ENCODE measurements at regions not wholly inside any gene's neighbourhood (a gene's known extent, or its start where the extent isn't known, plus 50 kb on each side); places are given as distances from the start of the nearest gene placed in this dataset.

DNA sequence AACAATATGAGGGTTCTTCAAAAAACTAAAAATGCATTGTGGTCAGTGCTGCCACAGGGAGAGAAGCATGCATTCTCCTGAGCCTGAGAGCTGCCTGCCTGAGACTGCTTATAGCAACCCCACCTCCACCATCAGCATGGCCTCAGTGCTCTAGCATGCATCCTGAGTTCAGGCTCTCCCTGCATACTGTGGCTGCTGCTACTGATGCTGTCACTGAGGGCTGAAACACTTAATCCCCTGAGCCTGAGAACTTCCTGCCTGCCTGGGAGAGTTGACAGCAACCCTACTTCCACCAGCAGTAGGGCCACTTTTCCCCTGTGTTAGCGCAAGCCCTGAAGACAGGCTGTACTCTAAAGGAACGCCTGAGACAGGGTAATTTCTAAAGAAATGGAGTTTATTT is 206.0 kb downstream of the FBXO4 start (continued):
- TF ChIP-seq, protein P1, sequence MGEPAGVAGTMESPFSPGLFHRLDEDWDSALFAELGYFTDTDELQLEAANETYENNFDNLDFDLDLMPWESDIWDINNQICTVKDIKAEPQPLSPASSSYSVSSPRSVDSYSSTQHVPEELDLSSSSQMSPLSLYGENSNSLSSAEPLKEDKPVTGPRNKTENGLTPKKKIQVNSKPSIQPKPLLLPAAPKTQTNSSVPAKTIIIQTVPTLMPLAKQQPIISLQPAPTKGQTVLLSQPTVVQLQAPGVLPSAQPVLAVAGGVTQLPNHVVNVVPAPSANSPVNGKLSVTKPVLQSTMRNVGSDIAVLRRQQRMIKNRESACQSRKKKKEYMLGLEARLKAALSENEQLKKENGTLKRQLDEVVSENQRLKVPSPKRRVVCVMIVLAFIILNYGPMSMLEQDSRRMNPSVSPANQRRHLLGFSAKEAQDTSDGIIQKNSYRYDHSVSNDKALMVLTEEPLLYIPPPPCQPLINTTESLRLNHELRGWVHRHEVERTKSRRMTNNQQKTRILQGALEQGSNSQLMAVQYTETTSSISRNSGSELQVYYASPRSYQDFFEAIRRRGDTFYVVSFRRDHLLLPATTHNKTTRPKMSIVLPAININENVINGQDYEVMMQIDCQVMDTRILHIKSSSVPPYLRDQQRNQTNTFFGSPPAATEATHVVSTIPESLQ (CRISPR knock-in tag; IDR thresholded peaks at IDR 0.05), result no peak
- no peak for TF ChIP-seq ZBTB21 (CRISPR knock-in tag; IDR thresholded peaks at IDR 0.05; ENCODE audit: borderline replicate concordance)
- no peak for TF ChIP-seq HMGXB4 (CRISPR knock-in tag; IDR thresholded peaks at IDR 0.05)
- TF ChIP-seq GRHL2 (CRISPR knock-in tag; IDR thresholded peaks at IDR 0.05; ENCODE audit: insufficient replicate concordance, severe bottlenecking), result no peak
- TF ChIP-seq, protein P2, sequence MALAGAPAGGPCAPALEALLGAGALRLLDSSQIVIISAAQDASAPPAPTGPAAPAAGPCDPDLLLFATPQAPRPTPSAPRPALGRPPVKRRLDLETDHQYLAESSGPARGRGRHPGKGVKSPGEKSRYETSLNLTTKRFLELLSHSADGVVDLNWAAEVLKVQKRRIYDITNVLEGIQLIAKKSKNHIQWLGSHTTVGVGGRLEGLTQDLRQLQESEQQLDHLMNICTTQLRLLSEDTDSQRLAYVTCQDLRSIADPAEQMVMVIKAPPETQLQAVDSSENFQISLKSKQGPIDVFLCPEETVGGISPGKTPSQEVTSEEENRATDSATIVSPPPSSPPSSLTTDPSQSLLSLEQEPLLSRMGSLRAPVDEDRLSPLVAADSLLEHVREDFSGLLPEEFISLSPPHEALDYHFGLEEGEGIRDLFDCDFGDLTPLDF (CRISPR knock-in tag; IDR thresholded peaks at IDR 0.05), result no peak
- no peak for TF ChIP-seq NFE2L1 (CRISPR knock-in tag; IDR thresholded peaks at IDR 0.05)
- TF ChIP-seq FOXJ3 (CRISPR knock-in tag; IDR thresholded peaks at IDR 0.05; ENCODE audit: borderline replicate concordance), result no peak
- TF ChIP-seq IRF1 (CRISPR knock-in tag; IDR thresholded peaks at IDR 0.05), result no peak
- TF ChIP-seq ESRRA (CRISPR knock-in tag; IDR thresholded peaks at IDR 0.05; ENCODE audit: borderline replicate concordance), result no peak

GRCh38 chr5:42143361-42143760 is 218.3 kb downstream of the FBXO4 start:
- H3K27me3 Mint-ChIP-seq (ENCODE audit: low read depth), result no peaks in the 10 kb centered on the region; the same call in 1 of the 2 replicates
- ATAC-seq, result no peak
- CTCF ChIA-PET, result no interaction called here
- no peak overlapping the region for H3K27ac Mint-ChIP-seq
- POLR2A ChIA-PET, result no interaction called here
- DNase-seq (ENCODE audit: low spot score), result no peak
- no peaks in the 10 kb centered on the region for H3K4me1 Mint-ChIP-seq
- TF ChIP-seq ZNF671 (CRISPR knock-in tag; IDR thresholded peaks at IDR 0.05) (no peak), NR1H2 (CRISPR knock-in tag; IDR thresholded peaks at IDR 0.05) (no peak), TCF7 (CRISPR knock-in tag; IDR thresholded peaks at IDR 0.05; ENCODE audit: low read depth) (no peak), MLX (CRISPR knock-in tag; IDR thresholded peaks at IDR 0.05) (no peak), ESRRA (CRISPR knock-in tag; IDR thresholded peaks at IDR 0.05; ENCODE audit: borderline replicate concordance) (no peak), ERG (CRISPR knock-in tag; IDR thresholded peaks at IDR 0.05) (no peak), NR3C1 (CRISPR knock-in tag; conservative IDR thresholded peaks at IDR 0.05; ENCODE audit: low read depth) (no peak)
- TF ChIP-seq, protein P3, sequence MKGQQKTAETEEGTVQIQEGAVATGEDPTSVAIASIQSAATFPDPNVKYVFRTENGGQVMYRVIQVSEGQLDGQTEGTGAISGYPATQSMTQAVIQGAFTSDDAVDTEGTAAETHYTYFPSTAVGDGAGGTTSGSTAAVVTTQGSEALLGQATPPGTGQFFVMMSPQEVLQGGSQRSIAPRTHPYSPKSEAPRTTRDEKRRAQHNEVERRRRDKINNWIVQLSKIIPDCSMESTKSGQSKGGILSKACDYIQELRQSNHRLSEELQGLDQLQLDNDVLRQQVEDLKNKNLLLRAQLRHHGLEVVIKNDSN (CRISPR knock-in tag; IDR thresholded peaks at IDR 0.05), result no peak
- H3K4me3 Mint-ChIP-seq, result no peak overlapping the region
- peaks cover 56% of the 10 kb centered on the region for H3K9me3 Mint-ChIP-seq
- peaks cover 15% of the 10 kb centered on the region for H3K36me3 Mint-ChIP-seq
